A673 (cell line): ENCODE measurements at regions not wholly inside any gene's neighbourhood (a gene's known extent, or its start where the extent isn't known, plus 50 kb on each side); places are given as distances from the start of the nearest gene placed in this dataset.

Experiments
- BruUV-seq: library from RNA; stranded (reverse); fragments of 400-500 nt; replicated peaks from 2 replicates; lab custom pipeline; 2021; lab: Mats Ljungman, UMichigan
- CTCF ChIA-PET: fragments of 300-600 bp; sonication (Branson Sonifier 250); formaldehyde crosslinking; loops from one replicate; lab custom pipeline; 2022; ENCODE audit warnings: antibody characterized with exemption; lab: Charles Lee
- POLR2A ChIA-PET: fragments of 300-600 bp; sonication (Branson Sonifier 250); formaldehyde crosslinking; loops from one replicate; lab custom pipeline; 2022; ENCODE audit warnings: antibody characterized with exemption; ENCODE audit not compliant: low non-redundant PET; lab: Charles Lee
- DNase-seq: peaks from one replicate; pipeline ENCODE4 v3.0.0-alpha.2; 2015; ENCODE audit warnings: low spot score
- H3K27ac ChIP-seq: fragments of 200-600 bp; sonication (generic); 2 replicates; pipeline ENCODE4 v1.5.1; 2016; ENCODE audit warnings: mixed run types, low read depth, mild to moderate bottlenecking, mixed read lengths, antibody characterized with exemption, low read length; ENCODE audit not compliant: poor library complexity, severe bottlenecking
- H3K27me3 ChIP-seq: fragments of 200-600 bp; sonication (generic); replicated peaks from 2 replicates; pipeline ENCODE4 v1.6.1; 2017; ENCODE audit warnings: mixed run types, low read depth, mild to moderate bottlenecking, mixed read lengths, antibody characterized with exemption, low read length; ENCODE audit not compliant: insufficient read depth, poor library complexity
- H3K36me3 ChIP-seq: fragments of 200-600 bp; sonication (generic); 2 replicates; pipeline ENCODE4 v1.6.1; 2016; ENCODE audit warnings: mixed run types, mild to moderate bottlenecking, mixed read lengths, antibody characterized with exemption, low read length; ENCODE audit not compliant: insufficient read depth, poor library complexity, severe bottlenecking
- H3K4me1 ChIP-seq: fragments of 200-600 bp; sonication (generic); 2 replicates; pipeline ENCODE4 v1.6.1; 2017; ENCODE audit warnings: mixed run types, mild to moderate bottlenecking, mixed read lengths, antibody characterized with exemption, low read length; ENCODE audit not compliant: insufficient read depth, poor library complexity, severe bottlenecking
- H3K4me3 ChIP-seq: fragments of 200-600 bp; sonication (generic); 2 replicates; pipeline ENCODE4 v1.5.1; 2016; ENCODE audit warnings: low read depth, mixed run types, mild to moderate bottlenecking, mixed read lengths, low read length; ENCODE audit not compliant: poor library complexity, severe bottlenecking
- H3K9me3 ChIP-seq: fragments of 200-600 bp; sonication (generic); 2 replicates; pipeline ENCODE4 v1.6.1; 2016; ENCODE audit warnings: mixed run types, low read depth, mild to moderate bottlenecking, mixed read lengths, antibody characterized with exemption, low read length; ENCODE audit not compliant: poor library complexity, severe bottlenecking
- EZH2 ChIP-seq: fragments of 200-600 bp; sonication (generic); IDR thresholded peaks from 2 replicates; pipeline ENCODE4 v1.6.1; 2017; ENCODE audit warnings: borderline replicate concordance, low read depth, mild to moderate bottlenecking, mixed read lengths, antibody characterized with exemption, low read length; ENCODE audit not compliant: poor library complexity, severe bottlenecking
- intact Hi-C: fragments of 100-400 bp; cut with micrococcal nuclease; formaldehyde crosslinking; loops from one replicate; pipeline ENCODE4 v1.10.0; 2022; ENCODE audit not compliant: unreplicated experiment
- TF ChIP-seq, protein P1 (sequence below): fragments of 300-800, 200-600 bp; sonication (generic); conservative IDR thresholded peaks from 2 replicates; pipeline ENCODE4 v1.5.1; 2017; ENCODE audit warnings: low read depth, mild to moderate bottlenecking, antibody characterized with exemption, low read length, moderate library complexity, mixed read lengths

DNA sequence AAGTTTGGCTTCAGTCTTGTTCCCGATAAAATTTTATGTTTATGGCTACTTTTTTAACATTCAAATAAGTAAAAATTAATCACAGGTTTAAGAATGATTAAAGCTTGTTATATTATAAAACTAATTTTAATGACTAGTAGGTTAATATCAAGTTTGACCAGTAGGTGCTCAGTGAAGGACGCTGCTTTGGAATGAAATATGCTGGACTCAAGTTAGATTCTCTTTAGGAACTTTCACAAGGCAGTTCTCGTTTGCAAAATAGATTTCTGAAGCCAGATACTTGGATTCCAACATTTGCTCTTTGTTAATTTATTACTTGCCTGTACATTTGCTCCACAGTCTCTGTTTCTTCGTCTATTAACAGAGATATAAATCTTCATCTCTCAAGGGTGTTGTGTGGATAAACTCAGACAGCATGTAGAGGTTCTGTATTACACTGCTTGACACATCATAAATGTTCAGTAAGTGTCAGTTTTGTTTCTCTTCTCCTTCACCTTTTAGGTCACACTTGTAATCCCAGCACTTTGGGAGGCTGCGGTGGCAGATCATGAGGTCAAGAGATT, 432.8 kb upstream of the CHRM3 start:
- intact Hi-C loops: loop anchor here (5.0 kb wide), 2 partner anchors 701 to 1101 kb away; no protein-coding TSS in a partner anchor

GRCh38 chr1:238951809-238952208, 434.6 kb upstream of the CHRM3 start:
- Histone ChIP-seq H3K4me3 (no peak overlapping the region), H3K27ac (no peak overlapping the region), H3K4me1 (no peaks in the 10 kb centered on the region), H3K36me3 (no peaks in the 10 kb centered on the region), H3K9me3 (no peaks in the 10 kb centered on the region), H3K27me3 (no peaks in the 10 kb centered on the region)
- intact Hi-C loops: loop anchor here (5.0 kb wide), 2 partner anchors 700 to 1100 kb away; no protein-coding TSS in a partner anchor
- CTCF ChIA-PET: no interaction called here
- no TSS peak for BruUV-seq
- POLR2A ChIA-PET: no interaction called here
- DNase-seq: peak; percentile 20
- no peak for TF ChIP-seq EZH2
- TF ChIP-seq, protein P1, sequence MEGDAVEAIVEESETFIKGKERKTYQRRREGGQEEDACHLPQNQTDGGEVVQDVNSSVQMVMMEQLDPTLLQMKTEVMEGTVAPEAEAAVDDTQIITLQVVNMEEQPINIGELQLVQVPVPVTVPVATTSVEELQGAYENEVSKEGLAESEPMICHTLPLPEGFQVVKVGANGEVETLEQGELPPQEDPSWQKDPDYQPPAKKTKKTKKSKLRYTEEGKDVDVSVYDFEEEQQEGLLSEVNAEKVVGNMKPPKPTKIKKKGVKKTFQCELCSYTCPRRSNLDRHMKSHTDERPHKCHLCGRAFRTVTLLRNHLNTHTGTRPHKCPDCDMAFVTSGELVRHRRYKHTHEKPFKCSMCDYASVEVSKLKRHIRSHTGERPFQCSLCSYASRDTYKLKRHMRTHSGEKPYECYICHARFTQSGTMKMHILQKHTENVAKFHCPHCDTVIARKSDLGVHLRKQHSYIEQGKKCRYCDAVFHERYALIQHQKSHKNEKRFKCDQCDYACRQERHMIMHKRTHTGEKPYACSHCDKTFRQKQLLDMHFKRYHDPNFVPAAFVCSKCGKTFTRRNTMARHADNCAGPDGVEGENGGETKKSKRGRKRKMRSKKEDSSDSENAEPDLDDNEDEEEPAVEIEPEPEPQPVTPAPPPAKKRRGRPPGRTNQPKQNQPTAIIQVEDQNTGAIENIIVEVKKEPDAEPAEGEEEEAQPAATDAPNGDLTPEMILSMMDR: peak; percentile 31; the same call in 1 of the 2 replicates

More for the DNA sequence above, 432.8 kb upstream of the CHRM3 start:
- no peak overlapping the region for H3K27ac ChIP-seq
- no peaks in the 10 kb centered on the region for H3K9me3 ChIP-seq
- TF ChIP-seq, protein P1: no peak
- TF ChIP-seq EZH2: no peak
- ChIA-PET CTCF (no interaction called here), POLR2A (no interaction called here)
- H3K27me3 ChIP-seq: no peaks in the 10 kb centered on the region
- no TSS peak for BruUV-seq
- H3K4me1 ChIP-seq: no peaks in the 10 kb centered on the region
- no peak for DNase-seq
- no peak overlapping the region for H3K4me3 ChIP-seq
- H3K36me3 ChIP-seq: no peaks in the 10 kb centered on the region

DNA sequence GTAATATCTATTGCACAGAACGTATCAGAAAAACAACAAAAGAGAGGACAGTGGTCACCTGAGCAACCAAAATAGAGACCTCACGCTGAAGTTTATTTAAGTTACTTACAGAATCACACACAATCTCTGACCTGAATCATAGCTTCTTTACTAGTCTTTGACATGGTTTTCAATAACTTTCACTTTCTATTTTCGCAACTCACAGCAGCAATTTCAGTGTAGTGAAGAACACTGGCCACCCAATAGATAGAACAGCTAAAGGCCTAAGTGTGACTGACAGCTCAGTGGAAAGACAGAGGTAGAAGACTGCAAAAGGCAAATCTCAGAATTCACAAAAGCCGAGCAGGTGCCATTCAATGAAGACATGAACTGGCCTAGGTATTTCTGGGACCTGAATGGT, 435.6 kb upstream of the CHRM3 start:
- DNase-seq: no peak
- Histone ChIP-seq H3K27me3 (no peaks in the 10 kb centered on the region), H3K27ac (no peak overlapping the region), H3K36me3 (no peaks in the 10 kb centered on the region), H3K4me1 (no peaks in the 10 kb centered on the region), H3K4me3 (no peak overlapping the region), H3K9me3 (no peaks in the 10 kb centered on the region)
- POLR2A ChIA-PET: no interaction called here
- intact Hi-C loops: loop anchor here (5.0 kb wide), 2 partner anchors 698 to 1098 kb away; no protein-coding TSS in a partner anchor
- no peak for TF ChIP-seq EZH2
- TF ChIP-seq, protein P1: no peak
- BruUV-seq: no TSS peak
- CTCF ChIA-PET: no interaction called here
